B cell (primary cell): ENCODE measurements at regions not wholly inside any gene's neighbourhood (a gene's known extent, or its start where the extent isn't known, plus 50 kb on each side); places are given as distances from the start of the nearest gene placed in this dataset.

Experiments used
- ATAC-seq: fragments of 200-7000 bp; cut with Tn5 transposase; one replicate; pipeline ENCODE4 v1.10.0; 2021; ENCODE audit warnings: low read depth, mild to moderate bottlenecking, moderate number of reproducible peaks, moderate library complexity
- CTCF ChIA-PET: fragments of 350-600 bp; sonication (Branson Sonifier 250); formaldehyde crosslinking; loops from one replicate; lab custom pipeline; 2021; ENCODE audit warnings: antibody characterized with exemption, inconsistent platforms; lab: Charles Lee
- POLR2A ChIA-PET: fragments of 350-600 bp; sonication (Branson Sonifier 250); formaldehyde crosslinking; loops from one replicate; lab custom pipeline; 2021; ENCODE audit warnings: antibody characterized with exemption; lab: Charles Lee
- DNase-seq: peaks from one replicate; pipeline ENCODE4 v3.0.0; 2013
- H2AFZ ChIP-seq: 2 replicates; pipeline ENCODE4 v1.6.1; 2012; ENCODE audit warnings: mild to moderate bottlenecking, low read depth, low read length; ENCODE audit not compliant: insufficient read depth, poor library complexity, severe bottlenecking
- H3K27ac ChIP-seq, 2 donors: 1 replicate in 1 of 2; 2 replicates in 1 of 2; pipeline ENCODE4 v1.5.1; 2012 to 2013; ENCODE audit warnings: low read length in 2 of 2, mild to moderate bottlenecking in 2 of 2, moderate library complexity in 1 of 2
- H3K27me3 ChIP-seq, 4 experiments: fragments of 200-600 bp in 1 of 4; sonication (generic) in 1 of 4; replicated peaks in 1 of 4; 1 replicate in 2 of 4; 2 replicates in 2 of 4; pipeline versions ENCODE4 v1.6.1 to v1.7.0; 2013 to 2016; ENCODE audit warnings: low read length in 3 of 4, mild to moderate bottlenecking in 2 of 4, mixed read lengths in 1 of 4, moderate library complexity in 1 of 4; ENCODE audit not compliant: insufficient read depth in 4 of 4, control insufficient read depth in 3 of 4; ENCODE audit errors: control extremely low read depth in 1 of 4
- H3K36me3 ChIP-seq, 2 experiments: replicated peaks in 1 of 2; 1 replicate in 1 of 2; 2 replicates in 1 of 2; pipeline versions ENCODE4 v1.6.1 to v1.7.1; 2013; ENCODE audit warnings: low read length in 1 of 2; ENCODE audit not compliant: insufficient read depth in 2 of 2, control insufficient read depth in 1 of 2; ENCODE audit errors: control extremely low read depth in 1 of 2, extremely low read depth in 1 of 2
- H3K4me1 ChIP-seq, 2 donors: fragments of 200-600 bp in 1 of 2; sonication (generic) in 1 of 2; 1 replicate in 1 of 2; 2 replicates in 1 of 2; pipeline versions ENCODE4 v1.5.1 to v1.6.1; 2013 to 2017; ENCODE audit warnings: low read length in 2 of 2; ENCODE audit not compliant: control insufficient read depth in 2 of 2, insufficient read depth in 2 of 2
- H3K4me2 ChIP-seq: replicated peaks from 2 replicates; pipeline ENCODE3; 2012; ENCODE audit warnings: mild to moderate bottlenecking, low read depth, low read length; ENCODE audit not compliant: poor library complexity, severe bottlenecking
- H3K4me3 ChIP-seq, 5 experiments: fragments of 200-600 bp in 1 of 5; sonication (generic) in 1 of 5; 1 replicate in 3 of 5; 2 replicates in 2 of 5; pipeline versions ENCODE4 v1.5.1 to v1.7.0; 2011 to 2016; ENCODE audit warnings: low read length in 4 of 5, mild to moderate bottlenecking in 4 of 5, low read depth in 2 of 5, control low read depth in 1 of 5, moderate library complexity in 1 of 5; ENCODE audit not compliant: insufficient read depth in 1 of 5; ENCODE audit errors: control extremely low read depth in 1 of 5, extremely low read depth in 1 of 5
- H3K79me2 ChIP-seq: fragments of 200-600 bp; sonication (generic); one replicate; pipeline ENCODE4 v1.6.0; 2016; ENCODE audit warnings: low read length; ENCODE audit not compliant: control insufficient read depth, insufficient read depth
- H3K9ac ChIP-seq: fragments of 200-600 bp; sonication (generic); 2 replicates; pipeline ENCODE4 v1.6.1; 2017; ENCODE audit warnings: mild to moderate bottlenecking, low read length, moderate library complexity
- H3K9me3 ChIP-seq, 3 donors: one replicate each; pipeline versions ENCODE4 v1.6.1 to v1.7.1; 2013; ENCODE audit warnings: low read length in 2 of 3; ENCODE audit not compliant: control insufficient read depth in 2 of 3, insufficient read depth in 1 of 3; ENCODE audit errors: control extremely low read depth in 1 of 3
- H4K20me1 ChIP-seq: 2 replicates; pipeline ENCODE4 v1.6.0; 2012; ENCODE audit warnings: mild to moderate bottlenecking, low read length; ENCODE audit not compliant: insufficient read depth, control insufficient read depth, poor library complexity, severe bottlenecking
- H3K27ac Mint-ChIP-seq: one replicate; pipeline ENCODE4 v1.8.0; 2021; ENCODE audit warnings: mixed read lengths
- H3K27me3 Mint-ChIP-seq: one replicate; pipeline ENCODE4 v1.8.0; 2021; ENCODE audit warnings: mixed read lengths
- H3K4me1 Mint-ChIP-seq: one replicate; pipeline ENCODE4 v1.8.0; 2021; ENCODE audit warnings: mixed read lengths
- H3K4me3 Mint-ChIP-seq: one replicate; pipeline ENCODE4 v1.8.0; 2021; ENCODE audit warnings: mixed read lengths
- H3K9me3 Mint-ChIP-seq: one replicate; pipeline ENCODE4 v1.8.0; 2022; ENCODE audit warnings: mixed read lengths; ENCODE audit not compliant: insufficient read depth
- CTCF ChIP-seq: fragments of 200-600 bp; IDR thresholded peaks from one replicate; pipeline ENCODE4 v1.8.0; 2022; ENCODE audit warnings: antibody characterized with exemption, mild to moderate bottlenecking
- EZH2 ChIP-seq: IDR thresholded peaks from 2 replicates; pipeline ENCODE4 v1.6.1; 2012; ENCODE audit warnings: borderline replicate concordance, low read depth, mild to moderate bottlenecking, moderate library complexity, low read length; ENCODE audit not compliant: insufficient read depth, poor library complexity, severe bottlenecking
- WGBS: methylation state at CpG from one replicate; pipeline ENCODE4 v1.1.5; 2013; ENCODE audit warnings: missing lambda C conversion rate; ENCODE audit not compliant: insufficient coverage; 5-methylcytosine and 5-hydroxymethylcytosine counted together
- intact Hi-C: fragments of 100-400 bp; cut with micrococcal nuclease; formaldehyde crosslinking; loops from one replicate; pipeline ENCODE4 v1.10.0; 2022

GRCh38 chrX:525134-525533, 105.5 kb upstream of the SHOX start:
- DNase-seq (no peak), ATAC-seq (no peak)
- H3K9ac ChIP-seq, result no peak overlapping the region
- Mint-ChIP-seq H3K27me3 (no peaks in the 10 kb centered on the region), H3K4me3 (no peak overlapping the region), H3K27ac (no peak overlapping the region), H3K4me1 (no peaks in the 10 kb centered on the region), H3K9me3 (peaks cover 4% of the 10 kb centered on the region)
- POLR2A ChIA-PET, result no interaction called here
- CTCF ChIA-PET, result no interaction called here
- H3K27ac ChIP-seq, result no peak overlapping the region
- H3K79me2 ChIP-seq, result no peaks in the 10 kb centered on the region
- TF ChIP-seq EZH2 (no peak), CTCF (no peak)
- H3K36me3 ChIP-seq, result no peaks in the 10 kb centered on the region
- H3K9me3 ChIP-seq, result peaks cover 0 to 44% (median 4%) of the 10 kb centered on the region in 3 donors
- no peaks in the 10 kb centered on the region for H4K20me1 ChIP-seq
- WGBS, result 90% methylated on average over 6 of the region's 8 CpGs
- no peak overlapping the region for H3K4me3 ChIP-seq
- H3K27me3 ChIP-seq, result no peaks in the 10 kb centered on the region
- no peak overlapping the region for H3K4me2 ChIP-seq
- intact Hi-C loops, result no loop called here
- no peaks in the 10 kb centered on the region for H3K4me1 ChIP-seq
- no peak overlapping the region for H2AFZ ChIP-seq

- Histone ChIP-seq H3K27me3 (no peaks in the 10 kb centered on the region), H3K4me1 (no peaks in the 10 kb centered on the region), H4K20me1 (no peaks in the 10 kb centered on the region), H3K79me2 (no peaks in the 10 kb centered on the region), H2AFZ (no peak overlapping the region), H3K4me2 (no peak overlapping the region), H3K9me3 (peaks cover 0 to 41% (median 4%) of the 10 kb centered on the region in 3 donors), H3K9ac (no peak overlapping the region), H3K27ac (no peak overlapping the region), H3K36me3 (no peaks in the 10 kb centered on the region), H3K4me3 (no peak overlapping the region)
- intact Hi-C loops, result no loop called here
- TF ChIP-seq EZH2 (no peak), CTCF (no peak)
- H3K27me3 Mint-ChIP-seq, result no peaks in the 10 kb centered on the region
- WGBS, result 42% methylated on average over 24 of the region's 29 CpGs
- no peak overlapping the region for H3K4me3 Mint-ChIP-seq
- no peak for DNase-seq
- H3K4me1 Mint-ChIP-seq, result no peaks in the 10 kb centered on the region
- H3K27ac Mint-ChIP-seq, result no peak overlapping the region
- ChIA-PET CTCF (no interaction called here), POLR2A (no interaction called here)
- H3K9me3 Mint-ChIP-seq, result peaks cover 2% of the 10 kb centered on the region
- no peak for ATAC-seq
Measured at GRCh38 chrX:526295-527224, 104.0 kb upstream of the SHOX start.
